ENCODE measurements at regions not wholly inside any gene's neighbourhood (a gene's known extent, or its start where the extent isn't known, plus 50 kb on each side); places are given as distances from the start of the nearest gene placed in this dataset.
"Not testable (repeated sequence)": the region's sequence is repeated elsewhere in the genome, so short reads cannot be mapped to it uniquely, and the experiment has no call there.

- DNase-seq: peak; percentile 51 to 81
These were observed 101.8 kb downstream of the ESM1 start for GRCh38 chr5:54883374-54884194.

GRCh38 chr5:54882841-54883240, 102.6 kb downstream of the ESM1 start:
- no peak for DNase-seq

- DNase-seq: no peak
These were observed 103.3 kb downstream of the ESM1 start for GRCh38 chr5:54882101-54882500.

DNA sequence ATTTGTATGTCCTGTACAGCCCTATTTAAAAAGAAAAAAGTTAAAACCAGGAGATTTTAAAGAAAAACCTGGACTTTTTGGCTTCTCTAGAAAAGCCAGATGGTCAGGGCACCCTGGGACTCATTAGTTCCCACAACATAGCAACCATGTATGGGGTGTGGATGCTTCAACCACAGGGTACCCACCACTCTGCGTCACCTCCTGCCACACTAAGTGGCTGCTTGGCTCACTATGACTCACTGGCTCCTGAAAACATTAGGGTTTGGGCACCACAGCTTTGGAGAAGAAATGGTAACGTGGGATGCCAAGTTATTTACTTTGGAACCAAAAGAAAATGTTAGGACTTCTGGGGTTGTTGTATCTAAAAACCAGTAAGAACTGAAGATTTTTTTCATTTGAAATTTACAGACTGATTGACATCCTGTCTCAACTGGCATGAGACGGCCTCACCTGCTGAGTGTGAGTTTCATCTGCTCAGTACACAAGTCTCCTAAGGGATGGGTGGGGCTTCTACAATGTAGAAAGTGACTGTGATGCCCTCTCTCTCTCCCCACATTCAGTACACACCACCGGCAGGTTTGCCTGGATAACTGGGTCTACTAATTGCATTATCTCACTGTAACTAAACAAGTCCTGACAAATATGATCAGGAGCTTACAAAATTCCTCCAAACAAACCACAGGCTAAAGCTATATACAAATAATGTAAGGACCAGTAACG, 103.9 kb downstream of the ESM1 start:
- DNase-seq: no peak

GRCh38 chr5:54876976-54877375, 108.4 kb downstream of the ESM1 start:
- no peak for DNase-seq

DNA sequence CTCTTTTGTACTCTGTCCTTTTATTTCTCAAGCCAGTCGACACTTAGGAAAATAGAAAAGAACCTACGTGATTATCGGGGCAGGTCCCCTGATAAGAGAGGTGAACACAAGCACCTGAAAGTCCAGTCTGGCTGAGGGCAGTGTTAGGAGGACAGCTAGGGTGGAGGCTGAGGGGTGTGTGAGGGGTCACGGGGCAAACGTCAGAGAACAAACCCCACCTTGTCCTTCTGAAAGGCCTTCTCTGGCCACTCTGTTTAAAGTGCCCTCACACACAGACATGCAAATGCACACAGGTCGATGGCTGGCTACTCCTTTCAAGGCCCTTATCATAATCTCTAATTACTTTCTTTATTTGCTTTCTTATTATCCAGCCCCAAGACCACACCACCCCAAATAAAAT, 108.8 kb downstream of the ESM1 start:
- DNase-seq: no peak

DNA sequence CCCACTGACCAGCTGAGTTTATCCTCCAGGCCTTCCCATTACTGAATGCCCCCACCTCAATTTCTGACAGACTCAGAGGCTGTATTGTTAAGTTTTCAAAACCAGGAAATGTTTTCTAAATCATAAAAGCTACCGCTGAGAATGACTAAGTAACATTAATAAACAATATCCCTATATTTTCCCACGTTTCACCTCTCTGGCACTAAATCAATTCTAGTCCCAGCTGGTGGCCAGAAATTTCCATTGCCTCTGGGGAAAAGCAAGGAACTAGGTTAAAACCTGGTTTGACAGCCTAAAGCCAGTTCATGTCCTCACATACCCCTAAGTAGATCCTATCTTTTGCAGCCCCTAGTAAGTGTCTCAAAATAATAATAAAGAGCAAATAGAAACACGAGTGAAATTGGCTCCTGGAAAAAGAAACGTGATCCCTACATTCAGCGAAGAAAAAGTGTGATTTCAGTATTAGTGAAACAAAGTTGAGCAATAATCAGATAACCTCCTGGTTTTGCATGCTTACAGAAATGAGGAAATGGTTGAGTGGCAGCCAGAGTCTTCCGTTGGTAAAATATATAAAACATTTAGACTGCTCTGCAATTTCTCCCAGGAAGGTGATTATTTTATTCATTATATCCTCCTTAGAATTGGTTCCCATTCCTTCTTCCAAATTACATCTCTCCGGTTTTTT, 110.9 kb downstream of the ESM1 start:
- no peak for DNase-seq

GRCh38 chr5:54873691-54874090, 111.7 kb downstream of the ESM1 start:
- DNase-seq: no peak

DNA sequence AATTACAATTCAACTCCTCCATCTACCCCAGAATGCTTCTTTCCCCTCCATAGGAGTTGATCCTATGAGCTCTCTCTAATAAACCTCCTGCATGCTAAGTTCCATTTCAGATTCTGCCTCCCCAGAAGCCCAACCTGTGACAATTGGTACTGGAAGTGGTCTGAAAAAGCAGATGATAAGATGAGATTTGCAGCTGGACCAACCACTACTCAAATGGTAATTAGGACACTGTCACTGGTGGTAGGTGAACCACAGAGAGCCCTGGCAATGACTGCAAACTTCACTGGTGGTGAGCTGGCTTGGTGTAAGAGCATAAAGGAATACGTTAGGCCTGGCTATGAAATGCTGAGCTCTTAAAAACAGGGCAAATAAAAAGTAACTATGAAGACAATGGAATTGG, 112.6 kb downstream of the ESM1 start:
- no peak for DNase-seq

DNA sequence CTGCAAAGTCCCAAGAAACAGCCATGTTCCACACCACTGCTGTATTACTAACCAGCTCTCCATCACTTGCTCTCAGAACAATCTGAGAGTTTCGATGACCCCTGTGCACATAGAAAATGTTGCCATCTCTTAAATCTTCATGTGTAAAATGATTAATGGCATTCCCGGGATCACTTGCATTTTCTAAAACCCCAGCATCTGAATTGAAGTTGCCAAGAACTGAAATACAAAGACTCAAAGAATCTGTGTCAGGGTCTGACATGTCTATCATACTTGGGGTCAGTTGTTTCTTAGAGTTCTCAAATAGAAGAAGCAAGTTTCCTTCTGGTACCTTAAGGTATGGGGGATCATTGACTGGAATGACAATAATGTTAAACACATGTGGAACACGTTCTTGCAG, 115.1 kb downstream of the ESM1 start:
- DNase-seq: no peak

DNA sequence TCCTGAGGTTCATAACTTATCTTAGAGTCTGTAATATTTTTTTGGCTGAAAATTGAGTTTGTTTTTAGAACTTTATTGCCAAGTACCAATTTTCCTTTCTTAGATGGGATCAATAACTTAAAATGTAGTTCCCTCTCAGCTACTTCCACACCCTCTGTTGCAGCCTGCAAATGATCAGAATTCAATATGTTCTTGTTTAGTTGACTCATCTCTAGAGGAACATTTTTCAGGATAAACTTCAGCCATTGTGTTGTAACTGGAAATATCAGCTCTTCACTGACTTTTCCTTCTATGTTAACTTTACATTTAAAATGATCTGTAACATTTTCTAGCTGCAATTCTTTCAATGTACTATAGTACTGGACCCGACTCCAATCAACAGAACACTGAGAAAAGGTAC, 115.7 kb downstream of the ESM1 start:
- no peak for DNase-seq

DNA sequence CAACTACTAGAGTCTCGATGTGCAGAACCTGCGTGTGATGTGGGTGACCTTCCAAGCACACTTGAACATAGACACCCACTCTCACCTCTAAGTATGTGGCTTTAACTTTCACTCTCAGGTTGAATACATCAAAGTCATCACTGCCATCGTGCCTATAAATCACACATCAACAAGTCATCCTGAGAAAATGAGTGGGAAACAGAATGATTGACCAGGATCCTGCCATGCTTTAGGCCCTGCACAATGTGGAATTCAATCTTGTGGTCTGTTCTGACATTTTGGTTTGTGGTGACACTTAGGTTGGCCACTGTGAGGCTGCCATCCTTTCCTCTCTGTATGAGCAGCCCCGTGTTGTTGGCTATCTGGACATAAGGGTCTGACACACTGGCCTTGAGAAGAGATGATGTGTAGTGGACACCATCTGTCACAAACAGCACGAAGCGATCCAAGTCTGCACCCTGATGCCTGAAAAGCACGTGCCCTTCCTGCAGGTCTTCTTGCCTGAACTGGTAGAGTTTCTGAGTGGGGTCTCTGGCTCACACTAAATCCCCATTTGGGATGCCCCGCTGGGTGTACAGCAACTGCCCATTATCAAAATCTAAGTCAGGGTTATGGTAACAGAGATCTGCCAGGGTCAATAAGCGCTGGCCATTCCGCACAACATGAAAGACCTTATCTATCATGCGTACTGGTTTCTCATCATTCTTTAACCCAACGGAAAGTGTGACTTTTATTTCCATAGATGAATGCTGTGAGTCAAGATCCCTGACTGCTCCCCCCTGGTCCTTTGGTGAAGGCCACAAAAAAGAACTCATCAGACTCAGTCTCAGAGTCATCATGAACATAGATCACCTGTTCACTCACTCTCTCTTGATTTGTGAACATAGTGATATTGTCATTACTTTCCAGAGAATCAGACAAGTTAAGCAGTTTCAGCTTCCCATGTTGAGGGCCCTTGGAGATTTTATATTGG, 116.6 kb downstream of the ESM1 start:
- no peak for DNase-seq

- peak in 1 of 2 experiments; percentile 58 for DNase-seq
These were observed 118.0 kb downstream of the ESM1 start for GRCh38 chr5:54867310-54867944.

- not testable (repeated sequence) for DNase-seq
These were observed 120.4 kb downstream of the ESM1 start for GRCh38 chr5:54864911-54865515.

DNA sequence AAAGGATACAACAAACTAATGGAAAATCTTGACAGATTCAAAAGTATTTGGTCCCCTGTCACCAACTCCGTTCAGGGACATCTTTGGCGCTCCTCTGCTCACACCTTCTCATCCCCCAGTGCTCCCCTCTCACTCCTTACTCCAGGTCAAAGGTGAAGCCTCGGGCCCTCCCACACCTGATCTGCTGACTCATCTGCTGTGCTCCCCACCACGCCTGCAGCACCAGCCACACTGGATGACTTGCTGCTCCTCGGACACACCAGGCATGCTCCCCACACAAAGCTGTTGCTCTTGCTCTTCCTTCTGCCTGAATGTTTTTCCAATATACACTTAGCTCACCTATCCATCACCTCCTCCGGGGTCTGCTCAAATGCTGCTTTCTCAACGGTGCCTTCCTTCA, 123.4 kb downstream of the ESM1 start:
- no peak for DNase-seq

GRCh38 chr5:54861212-54861894, 124.0 kb downstream of the ESM1 start:
- DNase-seq: no peak

GRCh38 chr5:54860321-54860720, 125.1 kb downstream of the ESM1 start:
- no peak for DNase-seq

- no peak for DNase-seq
These were observed 126.1 kb downstream of the ESM1 start for GRCh38 chr5:54859316-54859715.

DNA sequence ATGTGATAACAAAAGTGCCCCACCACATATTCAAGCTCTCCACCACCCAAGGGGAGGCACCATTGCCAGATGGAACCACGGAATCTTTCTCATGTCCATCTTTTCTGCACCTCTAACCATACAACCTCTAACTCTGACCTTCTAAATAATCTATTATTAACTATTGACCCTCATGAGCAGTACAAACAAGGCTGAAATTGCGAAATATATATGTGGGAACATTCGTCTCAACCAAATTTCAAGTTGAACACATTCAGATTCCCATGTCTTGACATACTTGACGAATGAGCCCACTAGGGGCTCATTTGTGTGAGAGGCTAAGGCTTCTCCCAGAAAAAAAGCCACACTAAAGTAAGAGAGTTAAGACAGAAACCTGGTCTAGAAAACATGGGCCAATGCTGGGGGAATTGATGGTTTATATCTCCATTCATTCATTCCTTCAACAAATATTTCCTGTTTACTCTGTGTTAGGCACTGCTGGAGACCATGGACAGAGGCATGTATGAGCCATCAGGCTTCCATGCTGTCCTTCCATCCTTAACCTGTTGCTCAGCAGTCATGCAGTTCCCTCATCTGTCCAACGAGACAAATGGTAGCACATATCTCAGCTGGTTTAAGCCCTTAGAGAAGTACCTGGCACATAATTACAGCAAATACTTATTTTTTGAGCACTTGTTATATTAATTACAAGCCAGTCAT, 130.4 kb downstream of the ESM1 start:
- DNase-seq: no peak

- DNase-seq: no peak
These were observed 133.4 kb downstream of the ESM1 start for GRCh38 chr5:54852007-54852406.

Measured in NCI-H524 (cell line).